Astrocyte of the hippocampus (primary cell): ENCODE measurements at regions not wholly inside any gene's neighbourhood (a gene's known extent, or its start where the extent isn't known, plus 50 kb on each side); places are given as distances from the start of the nearest gene placed in this dataset.
"Not testable (repeated sequence)": the region's sequence is repeated elsewhere in the genome, so short reads cannot be mapped to it uniquely, and the experiment has no call there.

Experiments
- DNase-seq: peaks from one replicate; pipeline ENCODE4 v3.0.0; 2011; ENCODE audit warnings: low read depth, low spot score

- DNase-seq = no peak
These were observed 187.9 kb upstream of the SMIM30 start for GRCh38 chr7:113306302-113306701.

GRCh38 chr7:113304104-113304503 is 185.8 kb upstream of the SMIM30 start:
- no peak for DNase-seq

GRCh38 chr7:113303388-113303787 is 185.0 kb upstream of the SMIM30 start:
- not testable (repeated sequence) for DNase-seq

GRCh38 chr7:113301983-113302382 is 183.6 kb upstream of the SMIM30 start:
- DNase-seq = no peak

- DNase-seq = no peak
These were observed 182.8 kb upstream of the SMIM30 start for GRCh38 chr7:113301141-113301540.

GRCh38 chr7:113299748-113300147 is 181.4 kb upstream of the SMIM30 start:
- no peak for DNase-seq

- no peak for DNase-seq
These were observed 180.1 kb upstream of the SMIM30 start for GRCh38 chr7:113298501-113298900.

- no peak for DNase-seq
These were observed 176.4 kb upstream of the SMIM30 start for GRCh38 chr7:113294750-113295149.

GRCh38 chr7:113292105-113292504 is 173.8 kb upstream of the SMIM30 start:
- DNase-seq = no peak

- no peak for DNase-seq
These were observed 172.7 kb upstream of the SMIM30 start for GRCh38 chr7:113291058-113291457.

- peak; percentile 53 for DNase-seq
These were observed 170.9 kb upstream of the SMIM30 start for GRCh38 chr7:113289140-113289740.

GRCh38 chr7:113285411-113285810 is 167.1 kb upstream of the SMIM30 start:
- no peak for DNase-seq

- peak; percentile 27 for DNase-seq
These were observed 165.5 kb upstream of the SMIM30 start for GRCh38 chr7:113283861-113284260.

- no peak for DNase-seq
These were observed 164.5 kb upstream of the SMIM30 start for GRCh38 chr7:113282875-113283274.

- no peak for DNase-seq
These were observed 162.9 kb upstream of the SMIM30 start for GRCh38 chr7:113281223-113281622.

- no peak for DNase-seq
These were observed 160.9 kb upstream of the SMIM30 start for GRCh38 chr7:113279256-113279655.

- DNase-seq = no peak
These were observed 152.4 kb upstream of the SMIM30 start for GRCh38 chr7:113270790-113271189.

GRCh38 chr7:113269592-113269991 is 151.2 kb upstream of the SMIM30 start:
- DNase-seq = not testable (repeated sequence)

GRCh38 chr7:113268757-113269156 is 150.4 kb upstream of the SMIM30 start:
- DNase-seq = no peak

- DNase-seq = no peak
These were observed 149.5 kb upstream of the SMIM30 start for GRCh38 chr7:113267885-113268284.

GRCh38 chr7:113267271-113267670 is 148.9 kb upstream of the SMIM30 start:
- no peak for DNase-seq

- no peak for DNase-seq
These were observed 145.4 kb upstream of the SMIM30 start for GRCh38 chr7:113263749-113264148.

- DNase-seq = not testable (repeated sequence)
These were observed 144.9 kb upstream of the SMIM30 start for GRCh38 chr7:113263215-113263742.
